ENCODE measurements at regions not wholly inside any gene's neighbourhood (a gene's known extent, or its start where the extent isn't known, plus 50 kb on each side); places are given as distances from the start of the nearest gene placed in this dataset.

- H4K20me1 ChIP-seq (ENCODE audit: control insufficient read depth, extremely low read depth, insufficient read depth, low read length): no peaks in the 10 kb centered on the region
- TF ChIP-seq CTCF (conservative IDR thresholded peaks at IDR 0.05 in 1 of 2, IDR thresholded peaks at IDR 0.05 in 1 of 2; ENCODE audit: low read depth in 1 of 2, low read length in 2 of 2) (no peak), EZH2 (IDR thresholded peaks at IDR 0.05; ENCODE audit: low read length, missing control alignments) (no peak)
- DNase-seq (ENCODE audit: low read depth in 2 of 2): no peak
- H3K4me2 ChIP-seq (ENCODE audit: extremely low read depth, insufficient read depth, low read length): no peak overlapping the region
- no peaks in the 10 kb centered on the region for H3K36me3 ChIP-seq (ENCODE audit: control insufficient read depth, insufficient read depth, low read length)
- no peak overlapping the region for H3K4me3 ChIP-seq (replicated peaks in 1 of 4; ENCODE audit: control extremely low read depth in 1 of 4, insufficient read depth in 1 of 4, low read depth in 3 of 4, low read length in 4 of 4)
- H3K4me1 ChIP-seq (ENCODE audit: control insufficient read depth, extremely low read depth, insufficient read depth, low read length): no peaks in the 10 kb centered on the region
- no peaks in the 10 kb centered on the region for H3K9me3 ChIP-seq (ENCODE audit: control insufficient read depth, insufficient read depth, low read depth, low read length)
- no peaks in the 10 kb centered on the region for H3K27me3 ChIP-seq (ENCODE audit: control insufficient read depth, insufficient read depth, low read length)
- no peak overlapping the region for H3K9ac ChIP-seq (ENCODE audit: insufficient read depth, low read length)
- no peak overlapping the region for H2AFZ ChIP-seq (ENCODE audit: low read length)
- H3K79me2 ChIP-seq (ENCODE audit: control insufficient read depth, insufficient read depth, low read length): no peaks in the 10 kb centered on the region
- no peak overlapping the region for H3K27ac ChIP-seq (ENCODE audit: insufficient read depth, low read length)
Observed at GRCh38 chr15:98570119-98570518, 78.2 kb upstream of the IGF1R start.

- no peaks in the 10 kb centered on the region for H3K79me2 ChIP-seq (ENCODE audit: control insufficient read depth, insufficient read depth, low read length)
- no peaks in the 10 kb centered on the region for H3K36me3 ChIP-seq (ENCODE audit: control insufficient read depth, insufficient read depth, low read length)
- H3K9me3 ChIP-seq (ENCODE audit: control insufficient read depth, insufficient read depth, low read depth, low read length): no peaks in the 10 kb centered on the region
- H3K4me1 ChIP-seq (ENCODE audit: control insufficient read depth, extremely low read depth, insufficient read depth, low read length): no peaks in the 10 kb centered on the region
- no peak overlapping the region for H3K27ac ChIP-seq (ENCODE audit: insufficient read depth, low read length)
- TF ChIP-seq EZH2 (IDR thresholded peaks at IDR 0.05; ENCODE audit: low read length, missing control alignments): no peak
- TF ChIP-seq CTCF (conservative IDR thresholded peaks at IDR 0.05 in 1 of 2, IDR thresholded peaks at IDR 0.05 in 1 of 2; ENCODE audit: low read depth in 1 of 2, low read length in 2 of 2): no peak
- H3K4me2 ChIP-seq (ENCODE audit: extremely low read depth, insufficient read depth, low read length): peak overlapping the region; percentile 51
- H3K4me3 ChIP-seq (replicated peaks in 1 of 4; ENCODE audit: control extremely low read depth in 1 of 4, insufficient read depth in 1 of 4, low read depth in 3 of 4, low read length in 4 of 4): no peak overlapping the region
- no peak overlapping the region for H3K9ac ChIP-seq (ENCODE audit: insufficient read depth, low read length)
- no peaks in the 10 kb centered on the region for H4K20me1 ChIP-seq (ENCODE audit: control insufficient read depth, extremely low read depth, insufficient read depth, low read length)
- H2AFZ ChIP-seq (ENCODE audit: low read length): peak overlapping the region; percentile 30
- DNase-seq (ENCODE audit: low read depth in 2 of 2): no peak
- peaks cover 9% of the 10 kb centered on the region for H3K27me3 ChIP-seq (ENCODE audit: control insufficient read depth, insufficient read depth, low read length)
Observed at GRCh38 chr15:98580572-98580971, 67.8 kb upstream of the IGF1R start.

- Histone ChIP-seq H2AFZ (ENCODE audit: low read length) (no peak overlapping the region), H3K36me3 (ENCODE audit: control insufficient read depth, insufficient read depth, low read length) (no peaks in the 10 kb centered on the region), H3K27me3 (ENCODE audit: control insufficient read depth, insufficient read depth, low read length) (peaks cover 12% of the 10 kb centered on the region), H3K79me2 (ENCODE audit: control insufficient read depth, insufficient read depth, low read length) (no peaks in the 10 kb centered on the region), H3K9me3 (ENCODE audit: control insufficient read depth, insufficient read depth, low read depth, low read length) (no peaks in the 10 kb centered on the region), H3K9ac (ENCODE audit: insufficient read depth, low read length) (no peak overlapping the region), H4K20me1 (ENCODE audit: control insufficient read depth, extremely low read depth, insufficient read depth, low read length) (no peaks in the 10 kb centered on the region), H3K4me1 (ENCODE audit: control insufficient read depth, extremely low read depth, insufficient read depth, low read length) (no peaks in the 10 kb centered on the region), H3K4me3 (replicated peaks in 1 of 4; ENCODE audit: control extremely low read depth in 1 of 4, insufficient read depth in 1 of 4, low read depth in 3 of 4, low read length in 4 of 4) (no peak overlapping the region), H3K4me2 (ENCODE audit: extremely low read depth, insufficient read depth, low read length) (no peak overlapping the region), H3K27ac (ENCODE audit: insufficient read depth, low read length) (no peak overlapping the region)
- TF ChIP-seq CTCF (conservative IDR thresholded peaks at IDR 0.05 in 1 of 2, IDR thresholded peaks at IDR 0.05 in 1 of 2; ENCODE audit: low read depth in 1 of 2, low read length in 2 of 2) (no peak), EZH2 (IDR thresholded peaks at IDR 0.05; ENCODE audit: low read length, missing control alignments) (no peak)
- DNase-seq (ENCODE audit: low read depth in 2 of 2): no peak
Observed at GRCh38 chr15:98581715-98582114, 66.6 kb upstream of the IGF1R start.
